Smooth muscle cell (in vitro differentiated cells): ENCODE measurements at regions not wholly inside any gene's neighbourhood (a gene's known extent, or its start where the extent isn't known, plus 50 kb on each side); places are given as distances from the start of the nearest gene placed in this dataset.

Experiments
- DNase-seq: peaks from one replicate; lab custom pipeline; 2025; ENCODE audit not compliant: unreplicated experiment; lab: John Stamatoyannopoulos, UW
- H2AFZ ChIP-seq: fragments of 200-600 bp; sonication (generic); 2 replicates; pipeline ENCODE4 v1.6.0; 2016; ENCODE audit warnings: antibody characterized with exemption, low read depth, mild to moderate bottlenecking
- H3F3A ChIP-seq: fragments of 200-600 bp; sonication (generic); 2 replicates; pipeline ENCODE4 v1.6.0; 2017; ENCODE audit warnings: antibody characterized with exemption, low read depth
- H3K27ac ChIP-seq: fragments of 200-600 bp; sonication (generic); 2 replicates; pipeline ENCODE4 v1.5.1; 2016; ENCODE audit warnings: low read depth, mild to moderate bottlenecking
- H3K27me3 ChIP-seq: fragments of 200-600 bp; sonication (generic); 2 replicates; pipeline ENCODE4 v1.6.1; 2016; ENCODE audit warnings: low read depth, mild to moderate bottlenecking
- H3K36me3 ChIP-seq: fragments of 200-600 bp; sonication (generic); 2 replicates; pipeline ENCODE4 v1.5.1; 2016; ENCODE audit warnings: low read depth
- H3K4me1 ChIP-seq: fragments of 200-600 bp; sonication (generic); 2 replicates; pipeline ENCODE4 v1.5.1; 2016; ENCODE audit warnings: low read depth
- H3K4me2 ChIP-seq: fragments of 200-600 bp; sonication (generic); 2 replicates; pipeline ENCODE4 v1.6.0; 2016; ENCODE audit warnings: mild to moderate bottlenecking
- H3K4me3 ChIP-seq: fragments of 200-600 bp; sonication (generic); 2 replicates; pipeline ENCODE4 v1.5.1; 2016; ENCODE audit warnings: mild to moderate bottlenecking
- H3K79me2 ChIP-seq: fragments of 200-600 bp; sonication (generic); 2 replicates; pipeline ENCODE4 v1.6.0; 2016; ENCODE audit warnings: low read depth, mild to moderate bottlenecking
- H3K9ac ChIP-seq: fragments of 200-600 bp; sonication (generic); 2 replicates; pipeline ENCODE4 v1.6.0; 2016; ENCODE audit warnings: low read depth
- H3K9me3 ChIP-seq: fragments of 200-600 bp; sonication (generic); replicated peaks from 2 replicates; pipeline ENCODE4 v1.5.1; 2016; ENCODE audit warnings: low read depth
- H4K20me1 ChIP-seq: fragments of 200-600 bp; sonication (generic); 2 replicates; pipeline ENCODE4 v1.6.0; 2016; ENCODE audit warnings: low read depth
- WGBS: methylation state at CpG from one replicate; pipeline ENCODE4 v1.1.7; 2016; ENCODE audit warnings: low lambda C conversion rate; 5-methylcytosine and 5-hydroxymethylcytosine counted together
- TF ChIP-seq, protein P1 (sequence below): fragments of 200-600 bp; sonication (generic); IDR thresholded peaks from 2 replicates; pipeline ENCODE4 v1.5.1; 2017; ENCODE audit warnings: borderline replicate concordance, mild to moderate bottlenecking, antibody characterized with exemption; ENCODE audit not compliant: insufficient read depth, poor library complexity, severe bottlenecking

DNA sequence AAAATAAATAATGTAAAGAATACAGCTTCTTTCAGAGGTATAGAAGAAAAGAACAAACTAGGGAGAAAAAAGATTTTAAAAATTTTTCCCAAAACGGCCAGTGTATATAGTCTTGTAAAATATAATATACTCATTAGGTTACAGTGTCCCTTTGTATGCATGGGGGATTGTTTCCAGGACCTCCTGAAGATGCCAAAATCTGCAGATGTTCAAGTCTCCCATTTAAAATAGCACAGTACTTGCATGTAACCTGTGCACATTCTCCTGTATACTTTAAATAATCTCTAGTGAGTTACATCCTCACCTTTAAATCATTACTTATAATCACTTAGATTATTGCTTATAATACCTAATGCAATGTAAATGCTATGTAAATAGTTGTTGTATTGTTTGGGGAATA, 80.6 kb upstream of the LRRTM4 start:
- Histone ChIP-seq H3K27ac (no peak overlapping the region), H3F3A (no peaks in the 10 kb centered on the region), H3K4me3 (no peak overlapping the region), H3K9me3 (no peaks in the 10 kb centered on the region), H4K20me1 (no peaks in the 10 kb centered on the region), H3K36me3 (no peaks in the 10 kb centered on the region), H3K27me3 (no peaks in the 10 kb centered on the region), H3K4me2 (no peak overlapping the region), H3K4me1 (no peaks in the 10 kb centered on the region), H3K9ac (no peak overlapping the region), H2AFZ (no peak overlapping the region), H3K79me2 (no peaks in the 10 kb centered on the region)
- DNase-seq: no peak
- TF ChIP-seq, protein P1, sequence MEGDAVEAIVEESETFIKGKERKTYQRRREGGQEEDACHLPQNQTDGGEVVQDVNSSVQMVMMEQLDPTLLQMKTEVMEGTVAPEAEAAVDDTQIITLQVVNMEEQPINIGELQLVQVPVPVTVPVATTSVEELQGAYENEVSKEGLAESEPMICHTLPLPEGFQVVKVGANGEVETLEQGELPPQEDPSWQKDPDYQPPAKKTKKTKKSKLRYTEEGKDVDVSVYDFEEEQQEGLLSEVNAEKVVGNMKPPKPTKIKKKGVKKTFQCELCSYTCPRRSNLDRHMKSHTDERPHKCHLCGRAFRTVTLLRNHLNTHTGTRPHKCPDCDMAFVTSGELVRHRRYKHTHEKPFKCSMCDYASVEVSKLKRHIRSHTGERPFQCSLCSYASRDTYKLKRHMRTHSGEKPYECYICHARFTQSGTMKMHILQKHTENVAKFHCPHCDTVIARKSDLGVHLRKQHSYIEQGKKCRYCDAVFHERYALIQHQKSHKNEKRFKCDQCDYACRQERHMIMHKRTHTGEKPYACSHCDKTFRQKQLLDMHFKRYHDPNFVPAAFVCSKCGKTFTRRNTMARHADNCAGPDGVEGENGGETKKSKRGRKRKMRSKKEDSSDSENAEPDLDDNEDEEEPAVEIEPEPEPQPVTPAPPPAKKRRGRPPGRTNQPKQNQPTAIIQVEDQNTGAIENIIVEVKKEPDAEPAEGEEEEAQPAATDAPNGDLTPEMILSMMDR: no peak
- WGBS: 79% methylated on average over 1 of the region's 1 CpG

DNA sequence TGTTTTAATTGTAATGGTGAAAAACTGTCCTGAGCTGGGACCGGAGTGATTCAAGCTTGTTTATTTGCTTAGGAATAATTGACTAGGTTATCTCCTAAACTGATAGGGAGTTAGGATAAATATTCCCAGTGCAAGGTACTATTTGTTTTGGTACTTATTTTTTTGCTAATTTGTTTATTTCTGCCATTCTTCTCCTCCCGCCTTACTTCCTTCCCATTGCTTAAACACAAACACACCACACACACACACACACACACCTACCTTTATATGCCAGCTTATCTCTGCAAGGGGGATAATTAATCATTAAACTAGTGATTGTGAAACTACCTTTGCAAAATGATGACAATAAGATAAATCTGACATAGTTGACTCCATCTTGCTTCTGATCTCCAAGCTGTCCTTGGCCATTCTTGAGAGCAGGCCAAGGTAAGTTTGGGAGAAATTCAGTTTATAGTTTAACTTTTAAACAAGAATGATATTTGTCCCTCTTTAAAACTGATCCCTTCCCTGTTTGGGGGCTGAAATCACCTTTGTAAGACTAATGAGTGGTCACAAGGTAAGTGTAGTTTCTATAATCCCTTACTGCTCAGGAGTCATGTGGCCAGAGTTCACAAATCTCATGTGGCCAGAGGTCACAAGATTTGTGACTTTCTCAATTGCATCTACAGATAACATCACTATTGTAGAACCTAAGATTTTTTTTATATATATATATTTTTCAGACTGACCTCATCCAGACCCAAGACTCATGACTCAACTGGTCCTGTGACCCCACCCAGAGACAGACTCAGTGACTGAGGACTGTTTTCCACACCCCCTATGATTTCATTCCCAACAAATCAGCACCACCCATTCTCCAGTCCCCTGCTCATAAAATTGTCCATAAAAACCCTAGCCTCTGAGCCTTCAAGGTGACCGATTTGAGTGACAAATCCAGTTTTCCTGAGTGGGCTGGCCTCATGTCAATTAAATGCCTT, 83.1 kb upstream of the LRRTM4 start:
- Histone ChIP-seq H3K27me3 (no peaks in the 10 kb centered on the region), H3K79me2 (no peaks in the 10 kb centered on the region), H3K4me1 (no peaks in the 10 kb centered on the region), H3K9me3 (no peaks in the 10 kb centered on the region), H4K20me1 (no peaks in the 10 kb centered on the region), H3F3A (no peaks in the 10 kb centered on the region), H3K27ac (no peak overlapping the region), H3K4me2 (no peak overlapping the region), H3K36me3 (no peaks in the 10 kb centered on the region), H3K4me3 (no peak overlapping the region), H3K9ac (no peak overlapping the region), H2AFZ (no peak overlapping the region)
- WGBS: 92% methylated on average over 3 of the region's 3 CpGs
- TF ChIP-seq, protein P1: no peak
- no peak for DNase-seq

DNA sequence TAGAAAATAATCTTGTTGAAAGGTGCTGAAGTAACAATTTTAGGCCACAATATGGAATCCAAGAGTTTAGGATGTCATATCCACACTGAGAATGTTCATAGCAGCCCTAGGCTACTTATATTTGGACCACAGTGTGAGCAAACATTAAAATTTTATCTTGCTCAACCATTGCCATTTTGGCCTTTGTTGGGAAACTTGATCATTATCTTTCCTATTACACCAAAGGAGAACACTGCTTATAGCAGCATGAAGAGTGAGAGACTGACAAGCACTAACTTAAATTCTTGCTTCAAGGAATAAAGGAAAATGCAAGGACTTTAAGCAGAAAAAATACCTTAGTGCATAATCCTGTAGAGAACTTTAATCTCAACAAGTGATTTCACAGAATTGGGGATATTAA, 86.3 kb upstream of the LRRTM4 start:
- Histone ChIP-seq H2AFZ (no peak overlapping the region), H3K9me3 (no peaks in the 10 kb centered on the region), H4K20me1 (no peaks in the 10 kb centered on the region), H3K9ac (no peak overlapping the region), H3K27ac (no peak overlapping the region), H3K4me1 (no peaks in the 10 kb centered on the region), H3K4me2 (no peak overlapping the region), H3K27me3 (no peaks in the 10 kb centered on the region), H3K79me2 (no peaks in the 10 kb centered on the region), H3K4me3 (no peak overlapping the region), H3K36me3 (no peaks in the 10 kb centered on the region), H3F3A (no peaks in the 10 kb centered on the region)
- TF ChIP-seq, protein P1: no peak
- DNase-seq: no peak

DNA sequence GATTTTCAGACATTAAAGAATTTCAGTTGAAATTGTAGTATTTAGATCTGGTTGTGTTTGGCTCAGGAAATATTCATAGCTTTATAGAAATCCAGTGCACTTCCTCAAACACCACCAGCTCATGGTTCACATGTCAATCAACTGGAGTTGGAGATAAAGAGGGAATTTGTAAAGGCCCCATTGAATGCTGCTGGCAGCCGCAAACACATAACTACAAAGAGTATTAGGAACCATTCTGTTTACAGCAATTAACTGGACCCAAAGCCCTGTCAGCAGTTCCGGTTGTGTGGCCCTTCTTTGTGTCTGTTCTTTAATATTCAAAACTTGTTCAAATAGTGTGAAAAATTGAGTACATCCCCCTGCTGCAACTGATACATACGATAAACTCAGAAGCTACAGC, 107.4 kb upstream of the LRRTM4 start:
- no peak overlapping the region for H3K9ac ChIP-seq
- H3K4me2 ChIP-seq: no peak overlapping the region
- no peaks in the 10 kb centered on the region for H3F3A ChIP-seq
- peaks cover 17% of the 10 kb centered on the region for H3K4me1 ChIP-seq
- no peak overlapping the region for H3K4me3 ChIP-seq
- TF ChIP-seq, protein P1: no peak
- no peak overlapping the region for H3K27ac ChIP-seq
- H3K79me2 ChIP-seq: no peaks in the 10 kb centered on the region
- 47% methylated on average over 3 of the region's 3 CpGs for WGBS
- no peak for DNase-seq
- no peaks in the 10 kb centered on the region for H4K20me1 ChIP-seq
- no peak overlapping the region for H2AFZ ChIP-seq
- no peaks in the 10 kb centered on the region for H3K36me3 ChIP-seq
- no peaks in the 10 kb centered on the region for H3K9me3 ChIP-seq
- H3K27me3 ChIP-seq: no peaks in the 10 kb centered on the region
